Activated CD8-positive, alpha-beta T cell treated with anti-CD3 and anti-CD28 coated beads, Interleukin-2, amount 10 ng/mL, durations not matched to agents 7 days and 5 days (primary cell): ENCODE measurements at regions not wholly inside any gene's neighbourhood (a gene's known extent, or its start where the extent isn't known, plus 50 kb on each side); places are given as distances from the start of the nearest gene placed in this dataset.
A peak's percentile ranks its signal among the peaks of the same experiment; 100 is the strongest.
"Not testable (repeated sequence)": the region's sequence is repeated elsewhere in the genome, so short reads cannot be mapped to it uniquely, and the experiment has no call there.

Experiments used
- ATAC-seq: fragments of 150-1000 bp; cut with Tn5 transposase; one replicate; pipeline ENCODE4 v1.10.0; 2021; ENCODE audit warnings: moderate library complexity
- CTCF ChIA-PET: fragments of 350-600 bp; sonication (Branson Sonifier 250); formaldehyde crosslinking; loops from one replicate; lab custom pipeline; 2021; ENCODE audit warnings: antibody characterized with exemption; lab: Charles Lee
- POLR2A ChIA-PET: fragments of 350-600 bp; sonication (Branson Sonifier 250); formaldehyde crosslinking; loops from one replicate; lab custom pipeline; 2021; ENCODE audit warnings: antibody characterized with exemption; lab: Charles Lee
- DNase-seq: peaks from one replicate; pipeline ENCODE4 v3.0.0-alpha.2; 2020
- H3K27ac Mint-ChIP-seq: one replicate; pipeline ENCODE4 v1.8.0; 2021; ENCODE audit warnings: mild to moderate bottlenecking, mixed read lengths
- H3K27me3 Mint-ChIP-seq: one replicate; pipeline ENCODE4 v1.8.0; 2021; ENCODE audit warnings: low read depth, mixed read lengths
- H3K36me3 Mint-ChIP-seq: one replicate; pipeline ENCODE4 v1.8.0; 2021; ENCODE audit warnings: low read depth, mixed read lengths
- H3K4me1 Mint-ChIP-seq: one replicate; pipeline ENCODE4 v1.8.0; 2021; ENCODE audit warnings: low read depth, mixed read lengths
- H3K4me3 Mint-ChIP-seq: one replicate; pipeline ENCODE4 v1.8.0; 2021; ENCODE audit warnings: mild to moderate bottlenecking, mixed read lengths
- H3K9me3 Mint-ChIP-seq: one replicate; pipeline ENCODE4 v1.8.0; 2022; ENCODE audit warnings: mixed read lengths; ENCODE audit not compliant: insufficient read depth

DNA sequence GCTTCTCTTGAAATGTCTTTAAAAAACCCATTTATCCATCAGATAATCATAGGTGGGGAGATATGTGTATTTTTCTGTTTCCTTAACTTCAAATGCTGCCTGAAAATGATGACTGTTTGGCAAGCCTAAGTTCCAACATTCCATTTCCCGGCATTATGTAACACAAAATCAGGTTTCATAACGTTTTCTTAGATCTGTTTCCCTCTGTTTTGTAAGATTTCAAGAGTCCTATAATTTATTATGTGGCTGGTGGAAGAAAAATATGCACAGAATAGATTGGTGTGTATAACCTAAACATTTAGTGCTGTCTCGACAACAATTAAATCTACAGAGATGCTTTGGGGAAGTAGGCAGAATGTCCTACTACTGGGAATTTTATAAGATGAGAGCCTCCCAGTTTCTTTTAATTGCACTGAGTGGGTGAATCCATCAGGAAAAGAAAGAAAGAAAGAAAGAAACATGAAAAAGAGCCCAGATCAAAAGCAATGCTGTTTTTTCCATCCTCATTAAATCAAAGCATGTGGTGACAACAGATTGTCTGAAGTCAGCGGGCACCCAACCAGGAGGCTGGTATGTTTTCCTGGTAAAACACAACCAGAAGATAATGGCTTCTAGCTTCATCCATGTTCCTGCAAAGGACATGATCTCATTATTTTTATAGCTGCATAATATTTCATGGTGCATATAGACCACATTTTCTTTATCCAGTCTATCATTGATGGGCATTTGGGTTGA is 529.4 kb upstream of the AMELY start:
- CTCF ChIA-PET: no interaction called here

DNA sequence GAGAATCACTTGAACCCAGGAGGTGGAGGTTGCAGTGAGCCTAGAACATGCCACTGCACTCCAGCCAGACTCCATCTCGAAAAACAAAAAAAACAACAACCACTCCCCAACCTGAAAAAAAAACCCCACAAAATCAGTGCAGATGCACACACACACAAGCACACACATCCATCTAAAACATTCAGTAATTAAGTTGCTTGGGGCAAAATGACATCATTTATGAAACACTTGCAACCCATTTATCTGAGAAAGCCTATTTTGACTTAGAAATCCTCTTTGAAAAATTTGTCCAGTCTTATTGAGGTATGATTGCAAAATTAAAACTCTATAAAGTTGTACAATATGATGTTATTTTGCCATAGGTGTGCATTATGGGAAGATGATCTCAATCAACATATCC is 525.5 kb upstream of the AMELY start:
- DNase-seq (no peak), ATAC-seq (no peak)
- Mint-ChIP-seq H3K9me3 (peaks cover 2% of the 10 kb centered on the region), H3K4me1 (no peaks in the 10 kb centered on the region), H3K36me3 (no peaks in the 10 kb centered on the region), H3K27me3 (no peaks in the 10 kb centered on the region), H3K4me3 (no peak overlapping the region), H3K27ac (no peak overlapping the region)
- ChIA-PET POLR2A (no interaction called here), CTCF (no interaction called here)

More for the DNA sequence above, 529.4 kb upstream of the AMELY start:
- no peaks in the 10 kb centered on the region for H3K27me3 Mint-ChIP-seq
- H3K27ac Mint-ChIP-seq: no peak overlapping the region
- ATAC-seq: no peak
- POLR2A ChIA-PET: no interaction called here
- DNase-seq: no peak
- no peaks in the 10 kb centered on the region for H3K36me3 Mint-ChIP-seq
- H3K9me3 Mint-ChIP-seq: no peaks in the 10 kb centered on the region
- no peaks in the 10 kb centered on the region for H3K4me1 Mint-ChIP-seq
- H3K4me3 Mint-ChIP-seq: no peak overlapping the region

DNA sequence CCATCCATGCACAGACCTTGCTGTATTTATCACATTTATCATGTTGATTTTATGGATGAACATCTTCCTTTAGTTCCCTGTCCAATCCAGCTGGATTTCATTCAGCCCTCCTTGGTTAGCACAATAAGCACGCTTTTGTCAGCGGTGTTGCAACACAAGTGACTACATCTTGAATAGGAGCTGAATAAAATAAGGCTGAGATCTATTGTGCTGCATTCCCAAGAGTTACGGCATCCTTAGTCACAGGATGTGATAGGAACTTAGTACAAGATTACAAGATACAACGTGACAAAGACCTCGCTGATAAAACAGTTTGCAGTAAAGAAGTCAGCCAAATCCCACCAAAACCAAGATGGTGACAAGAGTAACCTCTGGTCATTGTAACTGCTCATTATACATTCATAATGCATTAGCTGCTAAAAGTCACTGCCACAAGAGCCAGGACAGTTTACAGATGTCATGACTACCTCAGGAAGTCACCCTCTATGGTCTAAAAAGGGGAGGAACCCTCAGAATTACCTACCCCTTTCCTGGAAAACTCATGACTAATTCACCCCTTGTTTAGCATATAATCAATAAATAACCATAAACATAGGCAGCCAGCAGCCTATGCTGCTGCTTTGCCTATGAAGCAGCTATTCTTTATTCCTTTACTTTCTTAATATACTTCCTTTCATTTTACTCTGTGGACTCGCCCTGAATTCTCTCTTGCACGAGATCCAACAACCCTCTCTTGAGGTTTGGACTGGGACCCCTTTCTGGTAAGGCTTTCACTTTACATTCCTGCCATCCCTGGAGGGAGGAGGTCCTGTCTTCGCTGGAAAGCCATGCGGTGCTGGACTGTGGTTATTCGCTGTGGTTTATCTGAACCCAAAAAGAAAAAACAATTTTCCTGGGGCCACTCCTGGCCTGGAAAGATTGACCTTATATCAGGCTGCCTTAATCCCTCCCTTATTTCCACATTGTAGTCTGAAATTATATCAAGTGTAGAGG is 522.6 kb upstream of the AMELY start:
- CTCF ChIA-PET: no interaction called here
- Mint-ChIP-seq H3K4me1 (no peaks in the 10 kb centered on the region), H3K4me3 (no peak overlapping the region), H3K9me3 (peaks cover 5% of the 10 kb centered on the region), H3K36me3 (no peaks in the 10 kb centered on the region), H3K27ac (no peak overlapping the region), H3K27me3 (peaks cover 2% of the 10 kb centered on the region)
- DNase-seq (no peak), ATAC-seq (no peak)
- POLR2A ChIA-PET: no interaction called here

DNA sequence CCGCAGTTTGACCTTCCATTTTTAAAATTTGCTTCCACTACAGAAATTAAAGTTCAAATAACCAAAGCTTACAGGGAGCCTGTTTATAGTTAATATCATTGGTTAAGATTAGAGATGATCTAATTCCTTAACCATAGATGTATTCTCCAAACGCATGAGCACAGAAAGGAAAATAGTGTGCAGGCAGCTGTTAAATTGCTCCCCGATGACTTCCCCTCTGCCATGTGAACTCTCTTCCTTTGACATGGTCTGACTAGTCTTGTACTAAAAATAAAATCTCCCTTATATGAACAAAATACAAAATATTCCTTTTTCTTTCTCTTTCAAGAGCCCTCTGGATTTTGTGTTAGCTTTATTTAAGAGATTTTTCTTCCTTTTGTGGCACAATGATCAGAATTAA is 507.6 kb upstream of the AMELY start:
- H3K27me3 Mint-ChIP-seq: no peaks in the 10 kb centered on the region
- POLR2A ChIA-PET: no interaction called here

DNA sequence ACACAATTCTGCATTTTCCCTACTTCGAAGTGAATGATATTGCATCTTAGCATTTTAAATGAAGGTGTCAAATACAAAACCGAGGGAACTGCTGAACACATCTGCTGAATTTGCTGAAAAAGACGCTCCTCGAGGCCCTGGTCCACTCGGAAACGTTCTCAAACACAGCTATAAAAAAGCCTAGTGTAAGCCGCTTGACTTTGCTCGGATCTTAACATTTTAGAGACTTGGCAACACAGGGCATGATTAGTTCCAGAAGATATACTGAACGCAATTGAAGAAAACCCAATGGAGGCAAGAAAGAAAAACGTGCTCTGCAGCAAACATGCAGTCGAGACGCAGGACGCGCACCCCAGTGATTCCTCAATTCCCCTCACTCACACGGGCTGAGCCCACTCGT is 506.4 kb upstream of the AMELY start:
- DNase-seq (no peak), ATAC-seq (no peak)
- H3K4me1 Mint-ChIP-seq: no peaks in the 10 kb centered on the region
- H3K27me3 Mint-ChIP-seq: no peaks in the 10 kb centered on the region
- no peak overlapping the region for H3K27ac Mint-ChIP-seq
- H3K4me3 Mint-ChIP-seq: no peak overlapping the region
- H3K9me3 Mint-ChIP-seq: no peaks in the 10 kb centered on the region
- ChIA-PET POLR2A (no interaction called here), CTCF (no interaction called here)
- no peaks in the 10 kb centered on the region for H3K36me3 Mint-ChIP-seq

More for the DNA sequence above, 507.6 kb upstream of the AMELY start:
- DNase-seq (no peak), ATAC-seq (no peak)
- Mint-ChIP-seq H3K4me1 (no peaks in the 10 kb centered on the region), H3K27ac (no peak overlapping the region), H3K9me3 (no peaks in the 10 kb centered on the region), H3K36me3 (no peaks in the 10 kb centered on the region), H3K4me3 (no peak overlapping the region)
- CTCF ChIA-PET: no interaction called here

DNA sequence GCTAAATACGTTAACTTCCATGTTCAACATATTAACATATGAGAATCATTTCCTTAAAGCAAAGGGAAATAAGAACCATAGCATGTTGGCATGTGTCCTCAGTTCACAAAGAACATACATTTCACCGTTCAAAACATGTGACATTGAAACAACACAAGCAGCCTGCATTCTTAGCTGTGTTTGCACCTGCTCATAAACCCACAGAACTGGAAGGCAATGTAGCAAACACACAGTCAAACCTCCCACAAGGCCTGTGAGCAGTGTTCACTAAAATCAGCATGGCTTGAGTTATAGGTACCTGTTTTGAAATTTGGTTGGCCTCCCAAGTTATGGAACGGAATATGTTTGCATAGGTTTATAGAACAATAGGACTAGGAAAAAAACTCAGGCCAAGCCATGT is 504.9 kb upstream of the AMELY start:
- no peak overlapping the region for H3K4me3 Mint-ChIP-seq
- H3K4me1 Mint-ChIP-seq: no peaks in the 10 kb centered on the region
- POLR2A ChIA-PET: no interaction called here

DNA sequence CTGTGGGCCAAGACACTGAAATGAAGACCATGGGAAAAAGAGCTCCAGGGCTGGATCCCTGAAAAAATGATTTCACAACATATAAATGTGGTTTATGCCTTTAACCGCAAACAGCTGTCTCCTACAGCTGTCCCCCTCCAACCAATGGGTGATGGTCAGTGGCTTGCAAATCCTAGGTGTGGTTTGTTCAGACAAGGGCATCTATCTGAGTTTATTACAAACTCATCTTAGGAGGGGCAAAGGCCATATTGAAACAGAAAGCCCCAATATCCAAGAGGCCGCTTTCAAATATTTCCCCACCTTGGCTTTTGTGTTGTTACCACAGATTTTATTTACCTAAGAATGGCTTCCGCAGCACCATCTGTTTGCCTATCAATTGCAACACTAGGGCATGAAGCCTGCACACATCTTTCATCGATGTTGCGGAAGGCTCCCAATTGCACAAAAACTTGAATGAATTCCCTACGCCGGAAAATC is 503.6 kb upstream of the AMELY start:
- Mint-ChIP-seq H3K4me1 (no peaks in the 10 kb centered on the region), H3K9me3 (no peaks in the 10 kb centered on the region), H3K27ac (no peak overlapping the region), H3K36me3 (no peaks in the 10 kb centered on the region), H3K4me3 (no peak overlapping the region), H3K27me3 (no peaks in the 10 kb centered on the region)
- POLR2A ChIA-PET: no interaction called here
- DNase-seq (no peak), ATAC-seq (no peak)
- CTCF ChIA-PET: no interaction called here

More for the DNA sequence above, 504.9 kb upstream of the AMELY start:
- ATAC-seq (no peak), DNase-seq (no peak)
- Mint-ChIP-seq H3K27me3 (no peaks in the 10 kb centered on the region), H3K9me3 (no peaks in the 10 kb centered on the region), H3K36me3 (no peaks in the 10 kb centered on the region), H3K27ac (no peak overlapping the region)
- CTCF ChIA-PET: no interaction called here

DNA sequence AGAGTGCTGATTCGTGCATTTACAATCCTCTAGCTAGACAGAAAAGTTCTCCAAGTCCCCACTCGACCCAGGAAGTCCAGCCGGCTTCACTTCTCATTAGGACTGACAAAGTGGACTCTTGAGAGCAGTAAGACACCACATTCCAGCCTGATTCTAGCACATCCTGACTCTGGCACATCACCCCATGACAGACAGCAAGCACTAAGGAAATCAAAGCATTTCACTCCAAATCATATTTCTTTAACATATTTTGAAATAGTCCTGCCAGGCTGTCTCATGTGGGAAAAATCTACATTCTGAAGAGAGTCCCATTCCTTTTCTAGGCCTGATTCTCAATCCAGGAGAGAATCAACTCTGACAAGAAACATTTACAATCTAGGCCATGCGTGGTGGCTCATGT is 478.5 kb upstream of the AMELY start:
- ChIA-PET CTCF (no interaction called here), POLR2A (no interaction called here)
- H3K9me3 Mint-ChIP-seq: peaks cover 23% of the 10 kb centered on the region
- H3K4me3 Mint-ChIP-seq: no peak overlapping the region
- no peaks in the 10 kb centered on the region for H3K27me3 Mint-ChIP-seq
- ATAC-seq: no peak
- DNase-seq: no peak
- peaks cover 36% of the 10 kb centered on the region for H3K36me3 Mint-ChIP-seq
- H3K4me1 Mint-ChIP-seq: no peaks in the 10 kb centered on the region
- no peak overlapping the region for H3K27ac Mint-ChIP-seq

DNA sequence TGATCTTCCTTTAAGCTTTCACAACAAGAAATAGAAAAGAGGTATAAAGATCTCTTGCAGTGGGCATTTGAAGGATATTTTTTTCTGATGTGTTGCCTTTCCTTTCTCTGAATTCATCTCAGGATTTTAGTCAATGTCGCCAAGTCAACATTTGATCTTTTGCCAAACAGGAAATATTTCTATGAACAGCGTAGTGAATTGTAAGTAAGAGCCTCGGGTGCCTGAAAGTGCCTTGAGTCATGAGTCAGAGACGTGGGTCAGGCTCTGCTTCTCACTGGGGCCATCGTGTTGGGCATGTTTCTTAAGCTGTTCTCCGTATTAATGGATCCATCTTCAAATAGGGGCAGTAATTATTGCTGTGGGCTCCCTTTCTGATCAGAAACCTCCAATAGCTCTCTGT is 471.4 kb upstream of the AMELY start:
- Mint-ChIP-seq H3K27ac (peak overlapping the region; percentile 30), H3K4me3 (no peak overlapping the region), H3K9me3 (no peaks in the 10 kb centered on the region), H3K4me1 (peaks cover 9% of the 10 kb centered on the region), H3K27me3 (no peaks in the 10 kb centered on the region), H3K36me3 (peaks cover 54% of the 10 kb centered on the region)
- ChIA-PET CTCF (no interaction called here), POLR2A (no interaction called here)
- ATAC-seq (no peak), DNase-seq (no peak)

DNA sequence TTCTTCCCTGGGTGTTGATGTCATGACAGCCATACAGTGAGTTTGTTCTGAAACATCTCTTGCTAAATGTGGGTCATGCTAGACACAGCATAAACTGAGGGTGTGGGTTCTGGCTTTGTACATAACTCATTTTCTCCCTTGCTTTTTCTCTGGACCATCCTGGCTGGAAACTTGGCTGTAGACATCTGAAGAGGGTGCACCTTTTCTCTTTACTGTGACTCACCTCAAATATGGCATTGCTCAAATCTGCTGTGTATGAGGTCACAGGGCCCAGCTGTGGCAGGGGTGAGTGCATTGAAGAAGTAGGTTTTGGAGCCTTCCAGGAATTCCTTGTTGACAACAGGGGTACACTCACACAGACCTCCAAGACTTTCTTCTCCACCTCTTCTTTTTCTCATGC is 465.5 kb upstream of the AMELY start:
- no peaks in the 10 kb centered on the region for H3K4me1 Mint-ChIP-seq
- DNase-seq: no peak

DNA sequence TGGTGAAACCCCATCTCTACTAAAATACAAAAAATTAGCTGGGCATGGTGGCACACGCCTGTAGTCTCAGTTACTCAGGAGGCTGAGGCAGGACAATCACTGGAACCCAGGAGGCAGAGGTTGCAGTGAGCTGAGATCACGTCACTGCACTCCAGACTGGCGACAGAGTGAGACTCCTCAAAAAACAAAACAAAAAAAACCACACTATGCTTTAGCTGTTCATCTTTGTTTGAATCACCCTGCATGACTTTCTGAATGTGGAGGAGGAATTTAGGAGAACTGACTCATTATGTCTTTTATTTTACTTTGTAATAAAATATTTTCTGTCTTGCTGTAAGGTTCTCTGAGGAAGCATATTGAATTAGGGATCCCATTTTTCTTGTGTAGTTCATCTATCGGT is 462.9 kb upstream of the AMELY start:
- ATAC-seq, H3K4me1 Mint-ChIP-seq, H3K27ac Mint-ChIP-seq, H3K9me3 Mint-ChIP-seq, H3K4me3 Mint-ChIP-seq, CTCF ChIA-PET, H3K27me3 Mint-ChIP-seq, POLR2A ChIA-PET, DNase-seq: not testable (repeated sequence)
- peaks cover 49% of the 10 kb centered on the region for H3K36me3 Mint-ChIP-seq

More for the DNA sequence above, 465.5 kb upstream of the AMELY start:
- ChIA-PET CTCF (no interaction called here), POLR2A (no interaction called here)
- no peak for ATAC-seq
- Mint-ChIP-seq H3K27me3 (no peaks in the 10 kb centered on the region), H3K4me3 (no peak overlapping the region), H3K9me3 (no peaks in the 10 kb centered on the region), H3K36me3 (peaks cover 56% of the 10 kb centered on the region), H3K27ac (no peak overlapping the region)

DNA sequence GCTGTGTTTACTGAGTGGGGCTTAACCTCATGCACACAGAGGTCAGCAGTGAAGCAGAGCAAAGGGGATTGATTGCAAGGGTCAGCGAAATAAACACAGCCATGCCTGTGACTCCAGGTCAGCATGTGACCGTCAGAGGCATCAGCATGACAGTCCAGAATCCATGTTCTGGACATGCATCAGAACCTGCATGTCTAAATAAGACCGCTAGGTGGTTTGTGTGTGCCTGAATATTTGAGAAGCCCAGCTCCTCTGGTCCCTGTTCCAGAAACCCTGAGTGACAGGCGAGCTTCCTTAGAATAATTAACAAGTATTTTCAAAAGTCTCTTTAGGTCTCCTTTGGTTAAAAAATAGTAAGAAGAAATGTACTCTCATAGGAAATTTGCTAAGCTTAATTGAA is 460.4 kb upstream of the AMELY start:
- H3K4me1 Mint-ChIP-seq, ATAC-seq, H3K4me3 Mint-ChIP-seq, POLR2A ChIA-PET, H3K27ac Mint-ChIP-seq, H3K9me3 Mint-ChIP-seq, DNase-seq, CTCF ChIA-PET, H3K27me3 Mint-ChIP-seq: not testable (repeated sequence)
- peaks cover 41% of the 10 kb centered on the region for H3K36me3 Mint-ChIP-seq
